ENCODE measurements at regions not wholly inside any gene's neighbourhood (a gene's known extent, or its start where the extent isn't known, plus 50 kb on each side); places are given as distances from the start of the nearest gene placed in this dataset.
"Not testable (repeated sequence)": the region's sequence is repeated elsewhere in the genome, so short reads cannot be mapped to it uniquely, and the experiment has no call there.

GRCh38 chr3:147471741-147472140, 62.6 kb downstream of the ZIC1 start:
- no peak for DNase-seq (ENCODE audit: low spot score)

GRCh38 chr3:147472846-147473245, 63.7 kb downstream of the ZIC1 start:
- no peak for DNase-seq (ENCODE audit: low spot score)

GRCh38 chr3:147483145-147483544, 74.0 kb downstream of the ZIC1 start:
- no peak for DNase-seq (ENCODE audit: low spot score)

GRCh38 chr3:147483578-147483977, 74.4 kb downstream of the ZIC1 start:
- no peak for DNase-seq (ENCODE audit: low spot score)

- DNase-seq (ENCODE audit: low spot score): no peak
These were observed 83.9 kb downstream of the ZIC1 start for GRCh38 chr3:147493065-147493464.

- no peak for DNase-seq (ENCODE audit: low spot score)
These were observed 84.5 kb downstream of the ZIC1 start for GRCh38 chr3:147493666-147494065.

GRCh38 chr3:147497286-147497685, 88.1 kb downstream of the ZIC1 start:
- DNase-seq (ENCODE audit: low spot score): no peak

- DNase-seq (ENCODE audit: low spot score): no peak
These were observed 98.6 kb downstream of the ZIC1 start for GRCh38 chr3:147507638-147508286.

- no peak for DNase-seq (ENCODE audit: low spot score)
These were observed 100.3 kb downstream of the ZIC1 start for GRCh38 chr3:147509448-147509847.

GRCh38 chr3:147513785-147514184, 104.6 kb downstream of the ZIC1 start:
- DNase-seq (ENCODE audit: low spot score): no peak

- no peak for DNase-seq (ENCODE audit: low spot score)
These were observed 105.4 kb downstream of the ZIC1 start for GRCh38 chr3:147514366-147515160.

- no peak for DNase-seq (ENCODE audit: low spot score)
These were observed 109.3 kb downstream of the ZIC1 start for GRCh38 chr3:147518465-147518864.

GRCh38 chr3:147521646-147522045, 112.5 kb downstream of the ZIC1 start:
- no peak for DNase-seq (ENCODE audit: low spot score)

- not testable (repeated sequence) for DNase-seq (ENCODE audit: low spot score)
These were observed 113.6 kb downstream of the ZIC1 start for GRCh38 chr3:147522780-147523179.

GRCh38 chr3:147529551-147529950, 120.4 kb downstream of the ZIC1 start:
- no peak for DNase-seq (ENCODE audit: low spot score)

GRCh38 chr3:147538034-147538433, 128.9 kb downstream of the ZIC1 start:
- no peak for DNase-seq (ENCODE audit: low spot score)

GRCh38 chr3:147540921-147541320, 131.8 kb downstream of the ZIC1 start:
- DNase-seq (ENCODE audit: low spot score): no peak

- DNase-seq (ENCODE audit: low spot score): no peak
These were observed 135.1 kb downstream of the ZIC1 start for GRCh38 chr3:147544290-147544689.

- DNase-seq (ENCODE audit: low spot score): no peak
These were observed 142.3 kb downstream of the ZIC1 start for GRCh38 chr3:147551491-147551890.

GRCh38 chr3:147554332-147554731, 145.2 kb downstream of the ZIC1 start:
- DNase-seq (ENCODE audit: low spot score): no peak

- no peak for DNase-seq (ENCODE audit: low spot score)
These were observed 163.8 kb downstream of the ZIC1 start for GRCh38 chr3:147572970-147573340.

- no peak for DNase-seq (ENCODE audit: low spot score)
These were observed 165.5 kb downstream of the ZIC1 start for GRCh38 chr3:147574621-147575020.

GRCh38 chr3:147575391-147575790, 166.2 kb downstream of the ZIC1 start:
- no peak for DNase-seq (ENCODE audit: low spot score)

GRCh38 chr3:147582642-147583041, 173.5 kb downstream of the ZIC1 start:
- no peak for DNase-seq (ENCODE audit: low spot score)

Measured in SW480 (cell line).